Astrocyte (in vitro differentiated cells and primary cell): ENCODE measurements at regions not wholly inside any gene's neighbourhood (a gene's known extent, or its start where the extent isn't known, plus 50 kb on each side); places are given as distances from the start of the nearest gene placed in this dataset.
A peak's percentile ranks its signal among the peaks of the same experiment; 100 is the strongest.

Experiments used
- DNase-seq: peaks from one replicate; pipeline ENCODE4 v3.0.0-alpha.2; 2010; ENCODE audit warnings: low read depth
- FAIRE-seq: peaks from 2 replicates; lab custom pipeline; 2011; peaks lifted over from hg19 to GRCh38; lab: Jason Lieb, UNC
- H2AFZ ChIP-seq: 2 replicates; pipeline ENCODE4 v1.6.0; 2012; ENCODE audit warnings: low read depth, low read length, inconsistent platforms
- H3K27ac ChIP-seq: 2 replicates; pipeline ENCODE4 v1.5.1; 2011; ENCODE audit warnings: low read depth, low read length, inconsistent platforms
- H3K27me3 ChIP-seq: 2 replicates; pipeline ENCODE4 v1.6.0; 2011; ENCODE audit warnings: low read length, inconsistent platforms; ENCODE audit not compliant: insufficient read depth
- H3K36me3 ChIP-seq: 2 replicates; pipeline ENCODE4 v1.5.1; 2011; ENCODE audit warnings: low read length, inconsistent platforms; ENCODE audit not compliant: insufficient read depth
- H3K4me1 ChIP-seq: 2 replicates; pipeline ENCODE4 v1.5.1; 2011; ENCODE audit warnings: low read length, inconsistent platforms; ENCODE audit not compliant: insufficient read depth
- H3K4me2 ChIP-seq: 2 replicates; pipeline ENCODE4 v1.6.0; 2012; ENCODE audit warnings: low read length, inconsistent platforms
- H3K4me3 ChIP-seq: 2 replicates; pipeline ENCODE4 v1.5.1; 2011; ENCODE audit warnings: low read depth, mild to moderate bottlenecking, low read length, inconsistent platforms; ENCODE audit not compliant: insufficient read depth
- H3K79me2 ChIP-seq: 2 replicates; pipeline ENCODE4 v1.6.0; 2012; ENCODE audit warnings: mild to moderate bottlenecking, low read length, inconsistent platforms; ENCODE audit not compliant: insufficient read depth
- H3K9ac ChIP-seq: 2 replicates; pipeline ENCODE4 v1.6.0; 2012; ENCODE audit warnings: mild to moderate bottlenecking, low read length, inconsistent platforms
- H3K9me3 ChIP-seq: 2 replicates; pipeline ENCODE4 v1.5.1; 2012; ENCODE audit warnings: low read depth, mild to moderate bottlenecking, low read length, inconsistent platforms; ENCODE audit not compliant: insufficient read depth
- H4K20me1 ChIP-seq: 2 replicates; pipeline ENCODE4 v1.6.0; 2012; ENCODE audit warnings: low read length, inconsistent platforms; ENCODE audit not compliant: insufficient read depth
- H3K27ac Mint-ChIP-seq: one replicate; pipeline ENCODE4 v1.8.0; 2021; ENCODE audit warnings: mild to moderate bottlenecking, mixed read lengths; ENCODE audit not compliant: unreplicated experiment
- H3K27me3 Mint-ChIP-seq: one replicate; pipeline ENCODE4 v1.8.0; 2021; ENCODE audit warnings: low read depth, mixed read lengths; ENCODE audit not compliant: unreplicated experiment
- H3K36me3 Mint-ChIP-seq: one replicate; pipeline ENCODE4 v1.8.0; 2021; ENCODE audit warnings: low read depth, mixed read lengths; ENCODE audit not compliant: unreplicated experiment
- H3K4me1 Mint-ChIP-seq: one replicate; pipeline ENCODE4 v1.8.0; 2021; ENCODE audit warnings: low read depth, mixed read lengths; ENCODE audit not compliant: unreplicated experiment
- H3K4me3 Mint-ChIP-seq: one replicate; pipeline ENCODE4 v1.8.0; 2021; ENCODE audit warnings: mild to moderate bottlenecking, moderate library complexity, mixed read lengths; ENCODE audit not compliant: unreplicated experiment
- H3K9me3 Mint-ChIP-seq: one replicate; pipeline ENCODE4 v1.8.0; 2021; ENCODE audit warnings: mild to moderate bottlenecking, mixed read lengths; ENCODE audit not compliant: unreplicated experiment
- CTCF ChIP-seq: IDR thresholded peaks from 2 replicates; pipeline ENCODE4 v1.5.1; 2011; ENCODE audit warnings: low read depth, mild to moderate bottlenecking, inconsistent platforms, low read length, moderate library complexity; ENCODE audit not compliant: insufficient read depth
- EZH2 ChIP-seq: IDR thresholded peaks from 2 replicates; pipeline ENCODE4 v1.6.1; 2012; ENCODE audit warnings: mild to moderate bottlenecking, low read length, inconsistent platforms; ENCODE audit not compliant: insufficient read depth

GRCh38 chr5:148733601-148734438, 79.5 kb upstream of the HTR4 start:
- Mint-ChIP-seq H3K9me3 (no peaks in the 10 kb centered on the region), H3K27me3 (peaks cover 5% of the 10 kb centered on the region), H3K36me3 (no peaks in the 10 kb centered on the region), H3K27ac (no peak overlapping the region), H3K4me3 (no peak overlapping the region), H3K4me1 (peaks cover 21% of the 10 kb centered on the region)
- Histone ChIP-seq H4K20me1 (no peaks in the 10 kb centered on the region), H3K4me1 (peaks cover 11% of the 10 kb centered on the region), H3K4me2 (no peak overlapping the region), H3K27ac (no peak overlapping the region), H2AFZ (no peak overlapping the region), H3K27me3 (peaks cover 12% of the 10 kb centered on the region), H3K36me3 (no peaks in the 10 kb centered on the region), H3K79me2 (no peaks in the 10 kb centered on the region), H3K4me3 (no peak overlapping the region), H3K9me3 (no peaks in the 10 kb centered on the region), H3K9ac (no peak overlapping the region)
- DNase-seq (peak; percentile 60), FAIRE-seq (peak; percentile 43)
- TF ChIP-seq EZH2, result no peak
- TF ChIP-seq CTCF, result peak; percentile 66

GRCh38 chr5:148734518-148734917, 80.2 kb upstream of the HTR4 start:
- TF ChIP-seq CTCF (no peak), EZH2 (no peak)
- Histone ChIP-seq H3K27ac (no peak overlapping the region), H3K4me2 (no peak overlapping the region), H3K4me3 (no peak overlapping the region), H4K20me1 (no peaks in the 10 kb centered on the region), H3K36me3 (no peaks in the 10 kb centered on the region), H3K9ac (no peak overlapping the region), H3K79me2 (no peaks in the 10 kb centered on the region), H3K9me3 (no peaks in the 10 kb centered on the region), H3K4me1 (peaks cover 11% of the 10 kb centered on the region), H2AFZ (no peak overlapping the region), H3K27me3 (peaks cover 13% of the 10 kb centered on the region)
- DNase-seq, result no peak
- no peaks in the 10 kb centered on the region for H3K9me3 Mint-ChIP-seq
- no peak for FAIRE-seq
- H3K36me3 Mint-ChIP-seq, result no peaks in the 10 kb centered on the region
- H3K4me1 Mint-ChIP-seq, result peaks cover 27% of the 10 kb centered on the region
- H3K4me3 Mint-ChIP-seq, result no peak overlapping the region
- H3K27ac Mint-ChIP-seq, result no peak overlapping the region
- peaks cover 10% of the 10 kb centered on the region for H3K27me3 Mint-ChIP-seq

- FAIRE-seq, result no peak
Measured at GRCh38 chr5:148735301-148735835, 81.0 kb upstream of the HTR4 start.

More at GRCh38 chr5:148735301-148735835, 81.0 kb upstream of the HTR4 start:
- H3K79me2 ChIP-seq, result no peaks in the 10 kb centered on the region
- H3K4me1 ChIP-seq, result peaks cover 5% of the 10 kb centered on the region
- H3K27ac ChIP-seq, result no peak overlapping the region
- H3K4me3 ChIP-seq, result no peak overlapping the region
- H3K36me3 Mint-ChIP-seq, result no peaks in the 10 kb centered on the region
- H3K4me3 Mint-ChIP-seq, result no peak overlapping the region
- peaks cover 13% of the 10 kb centered on the region for H3K27me3 ChIP-seq
- H3K27me3 Mint-ChIP-seq, result peaks cover 13% of the 10 kb centered on the region
- no peak overlapping the region for H3K27ac Mint-ChIP-seq
- no peaks in the 10 kb centered on the region for H3K9me3 ChIP-seq
- H3K9ac ChIP-seq, result no peak overlapping the region
- no peak overlapping the region for H3K4me2 ChIP-seq
- no peak for TF ChIP-seq CTCF
- TF ChIP-seq EZH2, result no peak
- no peaks in the 10 kb centered on the region for H3K9me3 Mint-ChIP-seq
- no peaks in the 10 kb centered on the region for H3K36me3 ChIP-seq
- H4K20me1 ChIP-seq, result no peaks in the 10 kb centered on the region
- H2AFZ ChIP-seq, result no peak overlapping the region
- peaks cover 22% of the 10 kb centered on the region for H3K4me1 Mint-ChIP-seq
- peak; percentile 15 for DNase-seq
